Mammary epithelial cell (primary cell): ENCODE measurements at regions not wholly inside any gene's neighbourhood (a gene's known extent, or its start where the extent isn't known, plus 50 kb on each side); places are given as distances from the start of the nearest gene placed in this dataset.

Source experiments
- CTCF ChIP-seq, 2 donors: IDR thresholded peaks in 1 of 2; conservative IDR thresholded peaks in 1 of 2; 2 replicates each; pipeline ENCODE4 v1.5.1; 2011 to 2012; ENCODE audit warnings: inconsistent platforms in 2 of 2, low read length in 2 of 2, mild to moderate bottlenecking in 2 of 2, control low read depth in 1 of 2, low read depth in 1 of 2; ENCODE audit not compliant: insufficient read depth in 1 of 2; ENCODE audit errors: extremely low read depth in 1 of 2
- EZH2 ChIP-seq: IDR thresholded peaks from 2 replicates; pipeline ENCODE4 v1.6.1; 2012; ENCODE audit warnings: low read length, inconsistent platforms, borderline replicate concordance

GRCh38 chr4:189365451-189365850 is 575.2 kb upstream of the FRG1 start:
- TF ChIP-seq CTCF (conservative IDR thresholded peaks at IDR 0.05 in 1 of 2, IDR thresholded peaks at IDR 0.05 in 1 of 2; ENCODE audit: extremely low read depth in 1 of 2, insufficient read depth in 1 of 2, low read depth in 1 of 2, low read length in 2 of 2) (no peak), EZH2 (no peak)
